Right lobe of liver (tissue), 4 donors: ENCODE measurements at regions not wholly inside any gene's neighbourhood (a gene's known extent, or its start where the extent isn't known, plus 50 kb on each side); places are given as distances from the start of the nearest gene placed in this dataset.

Source experiments
- POLR2A ChIP-seq: fragments of 450-650 bp; IDR thresholded peaks from one replicate; pipeline ENCODE4 v1.6.1; 2017; ENCODE audit warnings: antibody characterized with exemption, mild to moderate bottlenecking
- TF ChIP-seq, protein P1 (sequence below), 4 donors: fragments of 200-600 bp in 3 of 4; fragments of 450-650 bp in 1 of 4; IDR thresholded peaks; one replicate each; pipeline versions ENCODE4 v1.5.1 to v1.8.0; 2016 to 2022; ENCODE audit warnings: antibody characterized with exemption in 4 of 4, mild to moderate bottlenecking in 2 of 4
- donor health status: DM: no; HTN: no; CAD: no.
- donor health status: DM: no; HTN: no; CAD: no.
- donor health status: DM: no; HTN: yes; CAD: no.

DNA sequence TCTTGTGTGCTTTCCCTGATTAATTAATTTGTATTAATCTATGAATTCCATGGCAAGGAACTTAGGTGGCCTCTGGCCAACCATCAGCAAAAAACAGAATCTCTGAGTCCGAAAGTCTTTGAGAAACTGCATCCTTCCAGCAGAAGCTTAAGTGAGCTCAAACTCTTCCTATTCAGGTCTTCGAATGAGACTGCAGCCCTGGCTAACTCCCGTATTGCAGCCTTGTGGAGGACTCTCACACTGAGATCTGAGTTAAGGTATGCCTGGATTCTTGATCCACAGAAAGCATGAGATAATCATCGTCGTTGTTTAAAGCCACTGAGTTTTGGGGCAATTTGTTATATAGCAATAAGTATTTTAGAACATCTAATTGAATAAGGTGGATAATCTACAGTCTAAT is 1143.9 kb upstream of the NXPH2 start:
- TF ChIP-seq, protein P1, sequence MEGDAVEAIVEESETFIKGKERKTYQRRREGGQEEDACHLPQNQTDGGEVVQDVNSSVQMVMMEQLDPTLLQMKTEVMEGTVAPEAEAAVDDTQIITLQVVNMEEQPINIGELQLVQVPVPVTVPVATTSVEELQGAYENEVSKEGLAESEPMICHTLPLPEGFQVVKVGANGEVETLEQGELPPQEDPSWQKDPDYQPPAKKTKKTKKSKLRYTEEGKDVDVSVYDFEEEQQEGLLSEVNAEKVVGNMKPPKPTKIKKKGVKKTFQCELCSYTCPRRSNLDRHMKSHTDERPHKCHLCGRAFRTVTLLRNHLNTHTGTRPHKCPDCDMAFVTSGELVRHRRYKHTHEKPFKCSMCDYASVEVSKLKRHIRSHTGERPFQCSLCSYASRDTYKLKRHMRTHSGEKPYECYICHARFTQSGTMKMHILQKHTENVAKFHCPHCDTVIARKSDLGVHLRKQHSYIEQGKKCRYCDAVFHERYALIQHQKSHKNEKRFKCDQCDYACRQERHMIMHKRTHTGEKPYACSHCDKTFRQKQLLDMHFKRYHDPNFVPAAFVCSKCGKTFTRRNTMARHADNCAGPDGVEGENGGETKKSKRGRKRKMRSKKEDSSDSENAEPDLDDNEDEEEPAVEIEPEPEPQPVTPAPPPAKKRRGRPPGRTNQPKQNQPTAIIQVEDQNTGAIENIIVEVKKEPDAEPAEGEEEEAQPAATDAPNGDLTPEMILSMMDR (IDR thresholded peaks at IDR 0.05), result no peak
- TF ChIP-seq POLR2A, result no peak
